ENCODE measurements at regions not wholly inside any gene's neighbourhood (a gene's known extent, or its start where the extent isn't known, plus 50 kb on each side); places are given as distances from the start of the nearest gene placed in this dataset.

DNA sequence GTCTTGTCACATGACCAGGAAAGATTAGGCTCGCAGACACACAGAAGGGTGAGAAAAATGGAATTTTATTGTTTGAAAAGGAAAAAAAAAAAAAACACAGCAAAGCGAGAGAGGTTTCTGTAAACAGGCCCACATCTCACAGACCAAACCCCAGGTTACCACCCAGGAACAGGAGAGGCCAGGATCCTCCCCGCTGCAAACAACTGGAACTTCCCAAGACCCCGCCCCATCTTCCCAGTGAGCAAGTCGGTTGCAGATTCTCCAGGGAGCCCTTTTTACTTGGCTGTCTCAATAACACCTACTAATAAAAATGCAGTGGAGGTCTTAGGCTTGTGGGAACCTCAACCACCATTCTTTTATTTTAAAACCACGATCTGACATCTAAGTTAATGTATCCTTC, 84.7 kb upstream of the ETS2 start:
- TF ChIP-seq POLR2A (IDR thresholded peaks at IDR 0.05) (no peak), CTCF (IDR thresholded peaks at IDR 0.05) (no peak)
